ENCODE measurements at regions not wholly inside any gene's neighbourhood (a gene's known extent, or its start where the extent isn't known, plus 50 kb on each side); places are given as distances from the start of the nearest gene placed in this dataset.

DNA sequence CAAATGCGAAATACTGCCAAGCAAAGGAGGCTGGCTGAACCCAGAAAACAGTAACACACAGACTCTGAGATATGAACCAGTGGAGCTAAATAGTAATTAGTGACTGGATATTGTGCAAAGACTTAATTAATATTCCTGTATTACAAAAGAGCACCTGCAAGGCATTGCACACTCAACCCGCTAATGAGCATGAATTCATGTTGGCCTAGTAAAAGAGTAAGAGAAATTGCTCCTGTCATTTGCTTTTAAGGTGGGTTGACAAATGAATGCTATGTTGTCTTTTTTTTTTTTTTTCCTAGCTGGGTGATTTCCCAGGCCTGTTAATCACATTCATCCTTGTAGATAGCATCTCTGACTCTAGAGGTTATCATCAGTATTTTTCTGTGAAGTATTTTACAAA is 87.0 kb upstream of the CERS6 start:
- H3K9me3 ChIP-seq, result no peaks in the 10 kb centered on the region
- no peak overlapping the region for H3K4me3 ChIP-seq
- H3K27me3 ChIP-seq, result no peaks in the 10 kb centered on the region
- intact Hi-C loops (cut with DNase I), result no loop called here
- no peak for DNase-seq (ENCODE audit: extremely low spot score)
- TF ChIP-seq POLR2A (IDR thresholded peaks at IDR 0.05; ENCODE audit: low read depth) (no peak), POLR2AphosphoS5 (IDR thresholded peaks at IDR 0.05) (no peak), EP300 (IDR thresholded peaks at IDR 0.05) (no peak)
- TF ChIP-seq, protein P1, sequence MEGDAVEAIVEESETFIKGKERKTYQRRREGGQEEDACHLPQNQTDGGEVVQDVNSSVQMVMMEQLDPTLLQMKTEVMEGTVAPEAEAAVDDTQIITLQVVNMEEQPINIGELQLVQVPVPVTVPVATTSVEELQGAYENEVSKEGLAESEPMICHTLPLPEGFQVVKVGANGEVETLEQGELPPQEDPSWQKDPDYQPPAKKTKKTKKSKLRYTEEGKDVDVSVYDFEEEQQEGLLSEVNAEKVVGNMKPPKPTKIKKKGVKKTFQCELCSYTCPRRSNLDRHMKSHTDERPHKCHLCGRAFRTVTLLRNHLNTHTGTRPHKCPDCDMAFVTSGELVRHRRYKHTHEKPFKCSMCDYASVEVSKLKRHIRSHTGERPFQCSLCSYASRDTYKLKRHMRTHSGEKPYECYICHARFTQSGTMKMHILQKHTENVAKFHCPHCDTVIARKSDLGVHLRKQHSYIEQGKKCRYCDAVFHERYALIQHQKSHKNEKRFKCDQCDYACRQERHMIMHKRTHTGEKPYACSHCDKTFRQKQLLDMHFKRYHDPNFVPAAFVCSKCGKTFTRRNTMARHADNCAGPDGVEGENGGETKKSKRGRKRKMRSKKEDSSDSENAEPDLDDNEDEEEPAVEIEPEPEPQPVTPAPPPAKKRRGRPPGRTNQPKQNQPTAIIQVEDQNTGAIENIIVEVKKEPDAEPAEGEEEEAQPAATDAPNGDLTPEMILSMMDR (IDR thresholded peaks at IDR 0.05), result no peak
- 88% methylated on average over 2 of the region's 2 CpGs for WGBS
- no peaks in the 10 kb centered on the region for H3K36me3 ChIP-seq
- H3K4me1 ChIP-seq, result no peaks in the 10 kb centered on the region
- H3K27ac ChIP-seq (replicated peaks in 1 of 4), result no peak overlapping the region

DNA sequence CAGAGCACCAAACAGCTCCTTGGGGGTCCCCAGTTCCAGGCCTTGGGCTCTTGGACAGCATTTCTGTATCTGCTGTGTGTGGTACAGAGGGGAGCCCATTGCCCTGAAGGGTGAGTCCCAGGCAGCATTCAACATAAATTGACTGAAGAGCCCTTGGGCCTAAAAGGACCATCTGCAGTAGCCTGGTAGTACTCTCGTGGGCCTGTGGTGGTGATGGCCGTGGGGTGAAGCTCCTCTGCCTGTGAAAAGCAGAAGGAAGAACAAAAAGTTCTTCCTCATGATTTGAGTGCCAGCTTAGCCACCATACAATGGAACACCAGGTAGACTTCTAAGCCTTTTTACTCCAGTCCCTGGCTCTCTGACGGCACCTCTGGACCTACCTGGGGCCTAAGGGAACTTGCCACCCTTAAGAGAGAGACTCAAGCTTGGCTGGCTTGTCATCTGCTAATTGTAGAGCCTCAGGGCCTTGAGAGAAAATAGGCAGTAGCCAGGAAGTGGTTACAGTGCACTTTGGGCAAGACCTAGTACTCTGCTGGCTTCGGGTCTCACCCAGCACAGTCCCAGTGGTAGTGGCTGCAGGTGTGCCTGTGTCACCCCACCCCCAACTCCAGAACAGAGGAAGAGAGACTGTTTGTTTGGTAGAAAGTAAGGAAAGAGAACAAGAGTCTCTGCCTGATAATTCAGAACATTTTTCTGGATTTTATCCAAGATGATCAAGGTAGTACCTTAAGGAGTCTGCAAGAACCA is 84.6 kb upstream of the CERS6 start:
- Histone ChIP-seq H3K27me3 (no peaks in the 10 kb centered on the region), H3K27ac (replicated peaks in 1 of 4) (no peak overlapping the region), H3K9me3 (peaks cover 0 to 2% (median 0%) of the 10 kb centered on the region in 4 donors), H3K4me3 (no peak overlapping the region), H3K36me3 (no peaks in the 10 kb centered on the region), H3K4me1 (no peaks in the 10 kb centered on the region)
- TF ChIP-seq EP300 (IDR thresholded peaks at IDR 0.05) (no peak), POLR2A (IDR thresholded peaks at IDR 0.05; ENCODE audit: low read depth) (no peak), POLR2AphosphoS5 (IDR thresholded peaks at IDR 0.05) (no peak)
- TF ChIP-seq, protein P1 (IDR thresholded peaks at IDR 0.05), result no peak
- 87% methylated on average over 4 of the region's 4 CpGs for WGBS
- intact Hi-C loops (cut with DNase I), result no loop called here
- DNase-seq (ENCODE audit: extremely low spot score), result no peak

DNA sequence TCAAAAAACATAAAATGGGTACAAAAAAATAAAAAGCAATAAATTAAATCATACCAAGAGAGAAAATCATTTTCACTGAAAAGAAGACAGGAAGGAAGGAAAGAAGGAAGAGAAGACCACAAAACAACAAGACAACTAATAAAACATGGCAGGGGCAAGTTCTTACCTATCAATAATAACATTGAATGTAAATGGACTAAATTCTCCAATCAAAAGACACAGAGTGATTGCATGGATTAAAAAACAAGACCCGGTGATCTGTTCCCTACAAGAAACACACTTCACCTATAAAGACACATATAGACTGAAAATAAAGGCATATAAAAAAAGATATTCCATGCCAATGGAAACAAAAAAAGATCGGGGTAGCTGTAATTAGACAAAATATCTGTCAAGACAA is 82.6 kb upstream of the CERS6 start:
- Histone ChIP-seq H3K36me3 (no peaks in the 10 kb centered on the region), H3K4me1 (no peaks in the 10 kb centered on the region), H3K9me3 (peaks cover 0 to 7% (median 0%) of the 10 kb centered on the region in 4 donors), H3K27me3 (no peaks in the 10 kb centered on the region), H3K4me3 (no peak overlapping the region), H3K27ac (replicated peaks in 1 of 4) (no peak overlapping the region)
- intact Hi-C loops (cut with DNase I), result no loop called here
- WGBS, result 97% methylated on average over 2 of the region's 2 CpGs
- TF ChIP-seq POLR2AphosphoS5 (IDR thresholded peaks at IDR 0.05) (no peak), POLR2A (IDR thresholded peaks at IDR 0.05; ENCODE audit: low read depth) (no peak), EP300 (IDR thresholded peaks at IDR 0.05) (no peak)
- TF ChIP-seq, protein P1 (IDR thresholded peaks at IDR 0.05), result no peak
- no peak for DNase-seq (ENCODE audit: extremely low spot score)

DNA sequence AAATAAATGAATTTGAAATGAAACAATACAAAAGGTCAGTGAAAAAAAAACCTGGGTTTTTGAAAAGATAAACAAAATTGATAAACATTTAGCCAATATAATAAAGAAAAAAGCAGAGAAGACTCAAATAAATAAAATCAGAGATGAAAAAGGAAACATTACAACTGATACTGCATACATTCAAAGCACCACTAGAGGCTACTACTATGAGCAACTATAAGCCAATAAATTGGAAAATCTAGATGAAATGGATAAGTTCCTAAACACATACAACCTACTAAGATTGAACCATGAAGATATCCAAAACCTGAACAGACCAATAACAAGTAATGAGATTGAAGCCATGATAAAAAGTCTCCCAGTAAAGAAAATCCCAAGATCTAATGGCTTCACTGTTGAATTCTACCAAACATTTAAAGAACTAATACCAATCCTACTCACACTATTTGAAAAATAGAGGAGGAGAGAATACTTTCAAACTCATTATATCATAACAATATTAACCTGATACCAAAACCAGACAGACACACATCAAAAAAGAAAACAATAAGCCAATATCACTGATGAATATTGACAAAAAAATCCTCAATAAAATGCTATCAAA is 80.8 kb upstream of the CERS6 start:
- TF ChIP-seq, protein P1 (IDR thresholded peaks at IDR 0.05), result peak in 1 of 3 experiments; percentile 17
- TF ChIP-seq POLR2A (IDR thresholded peaks at IDR 0.05; ENCODE audit: low read depth), result no peak
- Histone ChIP-seq H3K36me3 (no peaks in the 10 kb centered on the region), H3K27me3 (no peaks in the 10 kb centered on the region), H3K27ac (replicated peaks in 1 of 4) (no peak overlapping the region), H3K9me3 (peaks cover 0 to 7% (median 0%) of the 10 kb centered on the region in 4 donors), H3K4me1 (no peaks in the 10 kb centered on the region), H3K4me3 (no peak overlapping the region)
- DNase-seq (ENCODE audit: extremely low spot score), result no peak
- intact Hi-C loops (cut with DNase I), result no loop called here
